Hematopoietic multipotent progenitor cell treated with erythropoietin and hydrocortisone succinate and interleukin-3 and kit ligand, for 6 days (in vitro differentiated cells): ENCODE measurements at regions not wholly inside any gene's neighbourhood (a gene's known extent, or its start where the extent isn't known, plus 50 kb on each side); places are given as distances from the start of the nearest gene placed in this dataset.
"Not testable (repeated sequence)": the region's sequence is repeated elsewhere in the genome, so short reads cannot be mapped to it uniquely, and the experiment has no call there.

Experiments
- DNase-seq: peaks from one replicate; pipeline ENCODE4 v3.0.0-alpha.2; 2015

DNA sequence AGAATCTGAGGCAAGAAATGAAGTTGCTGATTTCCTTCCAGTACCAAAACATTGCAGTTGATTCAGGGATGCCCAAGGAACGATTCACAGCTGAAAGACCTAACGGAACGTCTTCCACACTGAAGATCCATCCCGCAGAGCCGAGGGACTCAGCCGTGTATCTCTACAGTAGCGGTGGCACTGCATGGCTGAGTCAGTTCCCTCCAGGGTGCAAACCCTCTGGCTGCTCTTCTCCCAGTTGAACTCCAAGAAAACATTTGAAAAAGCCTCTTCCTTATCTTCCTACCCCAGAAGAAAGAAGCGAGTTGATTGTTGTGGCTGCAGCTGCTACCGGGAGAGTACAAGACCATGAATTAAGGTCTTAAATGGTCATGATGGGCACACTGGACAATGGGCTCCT is 147.1 kb upstream of the PRSS1 start:
- no peak for DNase-seq

DNA sequence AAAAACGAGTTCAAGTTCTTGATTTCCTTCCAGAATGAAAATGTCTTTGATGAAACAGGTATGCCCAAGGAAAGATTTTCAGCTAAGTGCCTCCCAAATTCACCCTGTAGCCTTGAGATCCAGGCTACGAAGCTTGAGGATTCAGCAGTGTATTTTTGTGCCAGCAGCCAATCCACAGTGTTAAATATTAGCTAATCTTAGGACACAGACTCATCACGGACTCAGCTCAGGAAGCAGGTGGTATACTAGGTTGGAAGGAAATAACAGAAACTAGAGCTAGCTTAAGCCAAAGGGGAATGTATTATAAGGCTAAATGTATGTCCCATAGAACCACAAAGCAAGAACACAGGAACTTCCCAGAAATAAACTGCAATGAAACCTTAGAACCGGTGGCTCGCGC is 151.0 kb upstream of the PRSS1 start:
- no peak for DNase-seq

DNA sequence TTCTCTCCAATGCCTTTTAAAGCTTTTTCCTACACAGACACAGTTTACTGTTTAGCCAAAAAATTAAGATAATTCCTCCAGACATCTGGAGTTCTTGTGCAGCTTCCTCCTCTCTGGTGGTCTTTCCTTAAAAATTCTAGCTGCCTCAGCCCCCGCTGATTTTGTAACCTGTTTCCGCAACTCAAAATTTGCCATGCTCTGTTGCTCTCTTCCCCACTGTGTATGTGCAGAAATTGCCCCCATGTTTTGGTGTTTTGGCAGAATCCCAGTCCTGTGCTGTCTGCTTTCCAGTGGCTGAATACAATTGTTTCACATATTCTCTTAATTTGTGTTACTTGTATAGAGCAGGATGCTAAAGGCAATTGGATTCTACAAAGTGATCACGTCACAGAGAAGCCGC is 151.7 kb upstream of the PRSS1 start:
- DNase-seq = no peak

DNA sequence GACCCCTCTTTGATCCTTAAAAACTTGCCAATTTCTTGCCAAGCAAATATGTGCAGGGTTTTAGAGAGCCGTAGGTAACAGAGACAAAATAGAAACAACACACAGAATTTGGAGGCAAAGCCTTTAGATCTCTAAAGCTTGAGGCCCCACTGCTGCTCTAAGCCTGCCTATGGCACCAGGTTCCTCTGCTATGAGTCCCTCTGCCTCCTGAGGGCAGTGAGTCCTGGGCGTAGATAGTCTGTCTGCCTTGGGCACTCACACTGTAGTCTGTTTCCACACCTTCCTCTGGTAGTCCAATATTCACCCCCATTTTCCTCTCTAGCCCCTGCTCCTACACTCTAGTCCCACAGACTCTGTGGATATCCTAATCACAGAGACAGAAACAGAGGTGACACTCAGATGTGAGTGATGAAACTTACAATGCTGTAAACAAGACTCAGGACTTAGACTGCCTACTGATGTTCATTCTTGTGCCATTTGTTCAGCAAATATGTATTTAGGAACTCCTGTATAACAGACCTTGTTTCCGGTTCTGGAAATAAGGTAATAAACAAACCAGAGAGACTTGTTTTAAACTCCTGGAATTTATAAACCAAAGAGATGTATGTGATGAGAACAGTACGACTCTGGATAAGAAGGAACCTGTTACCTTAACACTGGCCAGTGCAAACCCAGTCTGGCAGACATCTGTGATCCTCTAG is 153.3 kb upstream of the PRSS1 start:
- DNase-seq = no peak

DNA sequence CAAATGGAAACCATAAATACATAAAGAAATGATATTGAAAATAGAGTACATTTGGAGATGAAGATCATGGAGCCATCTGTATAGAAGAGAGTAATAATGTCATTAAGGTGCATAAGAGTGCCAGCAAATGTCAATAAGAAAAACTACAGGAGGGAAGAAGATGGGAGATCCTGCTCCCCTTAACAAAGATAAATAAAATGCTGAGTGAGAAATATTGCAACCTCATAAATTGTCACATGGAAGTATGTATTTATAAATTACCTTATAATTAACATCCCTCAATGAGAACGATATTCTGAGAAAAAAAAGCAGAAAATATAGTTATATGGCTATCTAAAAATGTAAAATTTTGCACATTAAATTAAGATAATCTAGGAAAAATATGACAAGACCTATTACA is 155.2 kb upstream of the PRSS1 start:
- DNase-seq = no peak

DNA sequence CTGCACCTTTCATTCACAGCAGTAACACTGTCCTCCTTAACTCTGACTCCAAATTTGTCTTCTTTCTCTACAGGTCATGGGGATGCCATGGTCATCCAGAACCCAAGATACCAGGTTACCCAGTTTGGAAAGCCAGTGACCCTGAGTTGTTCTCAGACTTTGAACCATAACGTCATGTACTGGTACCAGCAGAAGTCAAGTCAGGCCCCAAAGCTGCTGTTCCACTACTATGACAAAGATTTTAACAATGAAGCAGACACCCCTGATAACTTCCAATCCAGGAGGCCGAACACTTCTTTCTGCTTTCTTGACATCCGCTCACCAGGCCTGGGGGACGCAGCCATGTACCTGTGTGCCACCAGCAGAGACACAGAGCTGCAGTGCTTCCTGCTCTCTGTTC is 156.2 kb upstream of the PRSS1 start:
- DNase-seq = no peak

DNA sequence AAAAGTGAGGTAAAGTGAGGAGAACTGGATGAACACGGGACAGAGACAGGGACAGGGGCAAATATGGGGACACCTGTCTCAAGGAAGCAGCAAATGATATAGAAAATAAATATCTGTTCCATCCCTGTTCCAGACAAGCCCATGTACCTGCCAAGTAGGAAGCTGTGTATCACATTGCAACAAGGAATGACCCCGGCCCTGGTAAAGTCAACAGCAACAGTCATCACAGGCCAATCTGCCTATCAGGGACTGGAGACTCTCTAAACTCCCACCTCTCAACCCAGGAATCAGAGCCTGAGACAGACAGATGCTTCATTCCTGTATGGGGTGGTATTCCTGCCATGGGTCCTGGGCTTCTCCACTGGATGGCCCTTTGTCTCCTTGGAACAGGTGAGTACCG is 156.6 kb upstream of the PRSS1 start:
- DNase-seq = no peak

DNA sequence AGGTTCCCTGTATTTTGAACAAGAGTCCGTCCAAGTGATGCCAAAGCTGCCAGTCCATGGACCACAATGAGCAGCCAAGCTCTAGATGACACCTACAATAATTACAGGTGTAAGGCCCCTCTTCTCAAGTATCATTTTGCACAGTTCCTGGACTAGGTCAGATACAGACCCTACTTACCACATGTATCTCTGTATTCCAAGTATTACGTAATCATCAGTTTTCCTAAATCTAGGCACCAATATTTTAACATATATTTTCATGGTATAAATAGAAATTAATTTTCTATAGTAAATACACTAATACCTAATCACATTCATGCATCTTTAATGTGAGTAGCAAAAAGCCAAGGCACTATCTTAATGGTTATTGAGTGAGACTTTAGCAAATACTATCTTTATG is 157.0 kb upstream of the PRSS1 start:
- no peak for DNase-seq

DNA sequence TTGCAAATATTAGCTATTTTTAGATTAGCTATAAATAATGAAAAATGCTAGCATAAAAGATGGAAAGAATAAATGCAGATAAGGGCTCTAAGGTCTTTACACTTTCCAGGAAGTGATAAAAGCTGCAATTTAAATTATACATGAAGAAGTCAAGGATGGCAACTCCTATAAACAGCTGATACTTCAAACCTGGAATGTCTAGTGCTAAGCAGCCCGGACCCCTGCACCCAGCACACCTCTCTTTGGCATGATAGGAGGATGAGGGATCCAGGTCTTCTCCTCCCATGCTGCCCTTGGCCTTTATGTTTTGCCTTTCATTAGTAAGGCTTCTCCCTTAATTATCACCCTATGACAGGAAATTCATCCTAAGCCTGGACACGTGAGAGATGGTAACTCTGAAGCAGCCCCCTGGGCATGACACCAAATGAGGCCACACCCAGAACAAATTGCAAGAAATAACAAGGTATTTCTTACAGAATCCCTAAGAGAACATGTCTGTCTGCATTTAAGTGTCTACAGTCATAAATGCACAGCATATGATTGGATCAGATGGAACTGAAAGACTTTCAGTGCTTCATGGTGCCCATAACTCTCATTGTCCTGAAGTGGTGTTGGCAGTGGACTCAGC is 158.3 kb upstream of the PRSS1 start:
- no peak for DNase-seq

DNA sequence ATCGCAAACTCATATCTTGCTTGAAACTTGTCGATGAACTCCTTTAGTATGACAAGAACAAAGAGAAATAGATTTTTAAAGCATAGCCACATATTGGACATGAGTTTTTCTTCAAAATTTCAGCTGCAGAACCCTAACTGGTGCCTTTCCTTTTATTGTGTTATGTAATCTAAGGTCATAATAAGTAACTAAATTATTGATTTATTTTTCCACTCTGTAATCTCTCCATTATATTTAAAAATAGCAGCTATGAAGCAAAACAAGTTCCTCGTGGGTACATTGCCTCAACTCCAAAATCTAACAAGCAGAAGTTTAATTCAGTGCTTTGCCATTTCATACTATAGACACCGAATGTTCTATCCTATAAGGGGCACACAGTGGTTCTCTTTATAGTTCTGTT is 159.2 kb upstream of the PRSS1 start:
- DNase-seq = no peak

DNA sequence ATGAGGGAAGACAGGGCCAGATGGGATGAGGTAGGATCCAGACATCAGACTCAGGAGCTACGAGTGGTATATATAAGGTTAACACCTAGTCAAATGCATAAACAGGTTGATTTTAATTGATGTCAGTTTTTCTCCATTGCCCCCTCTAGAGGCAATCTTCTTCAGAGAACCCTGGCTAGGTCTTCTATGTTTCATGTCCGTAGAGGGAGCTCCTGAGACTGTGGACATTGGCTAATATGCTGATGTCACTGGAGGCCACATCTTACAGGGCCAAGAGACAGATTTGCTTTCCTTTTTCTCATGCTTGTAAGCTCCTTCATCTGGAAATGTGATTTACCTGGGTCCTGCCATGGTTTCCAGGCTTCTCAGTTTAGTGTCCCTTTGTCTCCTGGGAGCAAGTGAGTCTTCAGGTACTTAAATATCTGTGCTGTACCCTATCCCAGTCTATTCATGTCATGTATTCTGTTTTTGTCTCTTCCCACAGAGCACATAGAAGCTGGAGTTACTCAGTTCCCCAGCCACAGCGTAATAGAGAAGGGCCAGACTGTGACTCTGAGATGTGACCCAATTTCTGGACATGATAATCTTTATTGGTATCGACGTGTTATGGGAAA is 161.6 kb upstream of the PRSS1 start:
- peak; percentile 90 for DNase-seq

DNA sequence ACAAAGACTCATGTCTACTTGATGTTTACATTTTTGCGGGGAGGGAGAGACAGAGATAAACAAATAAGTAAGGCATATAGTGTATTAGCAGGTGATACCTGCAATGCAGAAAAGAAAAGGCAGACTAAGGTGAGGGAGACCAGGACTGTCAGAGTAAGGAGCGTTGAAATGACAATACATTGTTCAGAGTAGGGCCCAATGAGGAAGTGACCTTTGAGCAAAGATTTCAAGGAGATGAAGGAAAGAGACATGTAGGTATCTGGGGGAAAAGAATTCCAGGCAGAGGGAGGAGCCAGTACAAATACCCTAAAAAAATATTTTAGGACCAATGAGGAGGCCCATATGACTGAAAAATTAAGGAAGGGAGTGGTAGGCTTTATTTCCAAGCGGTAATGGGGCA is 162.7 kb upstream of the PRSS1 start:
- DNase-seq = no peak

DNA sequence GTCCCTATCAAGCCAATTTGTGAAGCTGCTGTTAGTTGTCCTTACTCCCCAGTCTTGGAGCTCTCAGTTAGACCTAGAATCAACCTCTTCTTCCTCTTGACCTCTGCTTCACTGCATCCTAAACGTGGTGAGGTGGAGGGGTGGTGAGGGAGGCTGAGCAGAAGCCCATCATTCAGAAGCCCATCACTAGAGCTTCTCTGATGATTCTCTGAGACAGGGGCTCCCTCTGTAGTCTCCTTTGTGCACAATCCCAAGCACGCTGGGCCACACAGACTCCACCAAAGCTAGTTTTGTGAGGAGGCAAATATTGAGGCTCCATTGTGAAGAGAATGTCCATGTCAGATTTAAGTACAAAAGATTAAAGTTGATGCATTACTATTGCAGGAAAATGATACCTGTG is 163.8 kb upstream of the PRSS1 start:
- DNase-seq = peak; percentile 46

DNA sequence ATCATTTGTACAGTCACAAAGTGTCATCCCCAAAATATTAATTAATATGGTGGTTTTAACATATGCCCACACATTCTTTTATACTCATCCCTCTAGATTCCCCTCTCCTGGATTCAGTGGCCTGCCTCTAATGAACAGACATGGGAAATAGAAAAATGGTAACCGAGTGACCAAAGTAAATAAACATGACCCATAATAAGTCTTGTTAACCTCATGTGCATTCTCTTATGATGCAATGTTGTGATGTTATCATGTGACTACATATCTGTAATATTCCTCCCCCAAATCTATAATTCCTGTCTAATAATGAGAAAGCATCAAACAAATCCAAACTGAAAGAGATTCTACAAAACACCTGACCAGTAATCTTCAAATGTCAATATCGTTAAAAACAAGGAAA is 164.5 kb upstream of the PRSS1 start:
- no peak for DNase-seq

DNA sequence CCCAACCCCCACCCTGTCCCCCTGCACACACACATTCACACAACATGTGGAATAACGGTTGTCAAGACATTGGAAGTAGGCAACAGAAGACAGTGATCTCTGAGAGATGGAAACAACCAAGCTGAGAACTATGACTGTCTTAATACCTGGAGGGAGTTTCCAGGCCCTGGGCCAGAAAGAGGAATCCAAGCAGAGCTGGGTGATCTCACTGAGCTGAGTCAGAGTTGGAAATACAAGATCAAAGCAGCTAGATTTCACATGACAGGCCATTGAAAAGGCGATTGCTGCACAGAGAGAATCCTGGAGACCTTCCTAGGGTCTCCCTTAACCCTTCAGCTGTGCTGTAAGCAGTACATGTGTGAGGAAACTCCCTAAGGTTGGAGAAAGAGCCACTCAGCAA is 165.8 kb upstream of the PRSS1 start:
- DNase-seq = no peak

DNA sequence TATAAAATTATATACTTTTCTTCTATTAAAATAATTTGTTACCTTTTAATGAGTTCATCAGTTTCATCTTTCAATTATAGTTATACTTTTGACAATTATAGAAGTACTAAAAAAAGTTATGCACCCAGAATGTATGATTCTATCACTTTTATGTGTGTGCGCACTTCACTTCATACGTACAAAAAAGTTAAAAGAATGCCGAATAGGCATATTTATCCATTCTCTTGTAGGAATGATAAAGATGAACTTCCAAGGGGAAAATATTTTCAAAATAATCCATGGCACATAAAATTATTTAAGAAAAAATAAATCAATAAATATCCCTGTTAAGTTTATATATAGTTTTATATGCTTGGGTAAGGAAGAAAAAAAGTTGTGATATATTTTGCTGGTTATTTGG is 166.9 kb upstream of the PRSS1 start:
- DNase-seq = no peak

DNA sequence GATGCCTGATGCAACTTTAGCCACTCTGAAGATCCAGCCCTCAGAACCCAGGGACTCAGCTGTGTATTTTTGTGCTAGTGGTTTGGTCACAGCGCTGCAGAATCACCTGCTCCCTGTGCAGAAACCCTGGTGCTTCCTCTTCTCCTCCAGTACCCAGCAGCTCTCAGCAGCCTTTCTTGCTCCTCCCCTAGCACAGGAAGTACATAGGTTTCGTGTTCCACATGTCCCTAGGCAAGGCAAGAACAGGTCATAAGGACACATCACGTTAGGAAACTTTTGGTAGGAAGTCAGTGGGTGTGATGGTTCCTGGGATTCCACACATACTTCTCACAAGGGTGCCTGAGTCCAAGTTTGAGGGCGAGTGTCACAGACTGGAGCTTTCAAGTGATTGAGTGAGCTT is 167.9 kb upstream of the PRSS1 start:
- DNase-seq = peak; percentile 52

DNA sequence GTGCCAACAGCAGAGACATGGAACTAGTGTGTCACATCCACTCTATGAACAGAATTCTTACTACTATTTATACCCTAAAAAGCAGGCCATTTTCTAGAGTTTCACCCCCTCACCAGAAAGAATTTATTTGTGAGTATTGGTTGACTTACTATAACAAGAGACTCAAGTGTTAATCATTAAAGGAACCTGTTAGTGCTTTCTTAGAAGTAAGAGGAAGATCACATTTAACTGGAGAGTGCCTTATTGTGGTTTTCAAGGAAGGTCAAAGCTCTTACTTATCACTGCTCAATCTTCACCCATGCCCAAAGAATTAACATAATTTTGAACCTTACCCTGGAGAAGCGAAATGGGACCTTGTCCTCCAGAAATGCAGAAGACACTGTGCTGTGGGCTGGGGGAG is 169.3 kb upstream of the PRSS1 start:
- no peak for DNase-seq

DNA sequence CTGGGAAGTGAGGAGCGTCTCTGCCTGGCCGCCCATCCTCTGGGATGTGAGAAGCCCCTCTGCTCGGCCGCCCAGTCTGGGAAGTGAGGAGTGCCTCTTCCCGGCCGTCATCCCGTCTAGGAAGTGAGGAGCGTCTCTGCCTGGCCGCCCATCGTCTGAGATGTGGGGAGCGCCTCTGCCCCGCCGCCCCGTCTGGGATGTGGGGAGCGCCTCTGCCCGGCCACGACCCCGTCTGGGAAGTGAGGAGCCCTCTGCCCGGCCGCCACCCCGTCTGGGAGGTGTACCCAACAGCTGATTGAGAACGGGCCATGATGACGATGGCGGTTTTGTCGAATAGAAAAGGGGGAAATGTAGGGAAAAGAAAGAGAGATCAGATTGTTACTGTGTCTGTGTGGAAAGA is 173.9 kb upstream of the PRSS1 start:
- not testable (repeated sequence) for DNase-seq

DNA sequence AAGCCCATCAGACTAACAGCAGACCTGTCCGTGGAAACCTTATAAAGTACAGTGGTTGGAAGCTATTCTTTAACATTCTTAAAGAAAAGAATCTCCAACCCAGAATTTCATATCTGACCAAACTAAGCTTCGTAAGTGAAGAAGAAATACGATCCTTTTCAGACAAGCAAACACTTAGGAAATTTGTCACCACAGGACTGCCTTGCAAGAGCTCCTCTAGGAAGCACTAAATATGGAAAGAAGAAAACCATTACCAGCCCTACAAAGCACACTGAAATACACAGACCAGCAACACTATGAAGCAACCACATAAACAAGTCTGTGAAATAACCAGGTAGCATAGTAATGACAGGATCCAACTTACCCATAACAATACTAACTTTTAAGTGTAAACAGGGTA is 177.7 kb upstream of the PRSS1 start:
- DNase-seq = no peak

DNA sequence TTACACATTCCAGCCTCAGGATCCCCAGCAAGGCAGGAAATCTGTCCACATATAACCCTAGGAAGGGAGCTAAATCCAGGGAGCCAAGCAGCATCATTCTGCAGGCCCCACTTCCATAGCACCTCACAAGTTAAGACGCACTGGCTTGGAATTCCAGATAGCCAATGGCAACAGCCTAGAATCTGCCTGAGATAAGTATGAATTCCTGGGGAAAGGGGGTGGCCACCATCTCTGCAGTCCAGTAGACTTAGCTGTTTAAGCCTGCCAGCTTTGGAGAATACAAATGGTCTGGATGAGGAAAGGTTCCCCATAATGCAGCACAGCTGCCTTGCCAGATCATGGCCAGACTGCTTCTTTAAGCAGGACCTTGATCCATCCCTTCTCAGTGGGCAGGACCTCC is 179.4 kb upstream of the PRSS1 start:
- no peak for DNase-seq

DNA sequence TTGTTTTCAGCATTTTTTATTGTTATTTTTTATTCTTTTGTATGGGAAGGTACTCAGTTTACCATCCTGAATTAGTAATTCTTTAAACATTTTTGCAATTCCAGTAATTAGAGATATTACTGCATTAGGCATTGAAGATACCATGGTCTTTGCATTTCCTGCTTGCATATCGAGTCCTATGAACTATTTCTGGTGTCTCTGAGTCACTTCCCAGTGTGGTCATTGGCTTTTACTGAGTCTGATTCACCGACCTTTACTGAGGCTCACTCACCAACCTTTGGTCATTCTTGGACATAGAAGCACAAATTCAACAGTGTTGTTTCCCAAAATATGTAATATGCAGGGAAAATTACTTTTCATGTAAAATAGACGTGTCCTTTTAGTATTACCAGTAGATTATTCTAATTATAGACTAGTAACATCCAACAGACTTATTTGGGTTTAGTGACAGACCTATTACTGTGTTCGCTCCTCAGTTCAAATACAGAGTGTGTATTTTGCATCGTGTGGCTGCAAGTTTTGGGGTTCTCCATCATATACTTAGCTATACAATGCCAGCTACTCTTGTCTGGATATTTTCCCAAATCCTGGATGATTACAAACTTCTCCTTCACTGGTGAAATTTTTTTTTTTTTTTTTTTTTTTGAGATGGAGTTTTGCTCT is 180.7 kb upstream of the PRSS1 start:
- DNase-seq = peak; percentile 21

DNA sequence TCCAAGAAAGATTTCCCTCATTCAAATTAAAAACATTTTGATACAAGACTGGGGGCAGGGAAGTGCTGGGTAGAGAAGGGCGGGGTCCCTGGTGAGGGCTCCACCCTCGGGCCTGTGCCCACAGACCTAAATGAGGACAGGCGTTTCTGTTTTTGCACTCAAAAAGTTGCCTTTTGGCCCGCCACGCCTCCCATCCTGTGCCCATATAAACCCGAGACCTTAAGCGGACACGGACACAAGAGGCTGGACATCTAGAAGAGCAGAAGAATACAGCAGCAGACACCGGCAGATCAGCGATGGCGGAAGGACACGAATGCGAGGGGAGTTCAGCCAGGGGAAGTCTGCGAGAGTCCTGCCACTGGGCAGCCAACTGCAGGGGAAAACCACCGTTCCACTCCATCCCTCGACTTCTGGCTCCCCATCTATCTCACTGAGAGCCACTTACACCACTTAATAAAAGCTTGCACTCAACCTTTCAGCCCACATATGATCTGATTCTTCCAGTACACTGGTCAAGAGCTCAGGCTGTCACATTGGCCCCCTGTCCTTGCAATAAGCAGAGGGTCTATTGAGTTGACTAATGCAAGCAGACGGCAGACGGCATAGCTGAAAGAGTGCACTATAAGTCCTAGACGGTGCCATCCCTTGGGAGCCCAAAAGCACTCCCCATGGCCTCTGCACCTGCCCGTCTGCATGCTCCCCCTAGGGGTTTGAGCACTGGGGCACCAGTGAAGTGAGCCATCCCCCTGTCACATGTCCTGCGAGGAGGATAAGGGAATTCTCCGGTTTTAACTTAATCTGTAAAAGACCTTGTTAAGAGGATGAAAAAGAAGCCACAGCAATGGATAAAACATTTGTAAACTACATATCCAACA is 181.8 kb upstream of the PRSS1 start:
- DNase-seq = no peak
